OCI-LY1 (cell line): ENCODE measurements at regions not wholly inside any gene's neighbourhood (a gene's known extent, or its start where the extent isn't known, plus 50 kb on each side); places are given as distances from the start of the nearest gene placed in this dataset.

Experiments
- H2AFZ ChIP-seq: fragments of 200-600 bp; sonication (generic), shearing (Covaris generic); 2 replicates; pipeline ENCODE4 v1.6.0; 2014; ENCODE audit warnings: antibody characterized with exemption, mild to moderate bottlenecking, low read length
- H3F3A ChIP-seq: fragments of 200-600 bp; sonication (generic), shearing (Covaris generic); 2 replicates; pipeline ENCODE4 v1.6.0; 2014; ENCODE audit warnings: mild to moderate bottlenecking, antibody characterized with exemption, low read length, moderate library complexity; ENCODE audit not compliant: insufficient read depth
- H3K27ac ChIP-seq: fragments of 200-600 bp; sonication (generic); 2 replicates; pipeline ENCODE4 v1.5.1; 2014; ENCODE audit warnings: low read length, mixed run types, mild to moderate bottlenecking, low read depth; ENCODE audit not compliant: poor library complexity, severe bottlenecking
- H3K27me3 ChIP-seq: fragments of 200-600 bp; sonication (generic); 2 replicates; pipeline ENCODE4 v1.6.0; 2014; ENCODE audit warnings: antibody characterized with exemption, mild to moderate bottlenecking, low read length, moderate library complexity; ENCODE audit not compliant: insufficient read depth
- H3K36me3 ChIP-seq: fragments of 200-600 bp; sonication (generic); 2 replicates; pipeline ENCODE4 v1.6.1; 2014; ENCODE audit warnings: mild to moderate bottlenecking, antibody characterized with exemption, low read length, moderate library complexity, mixed read lengths; ENCODE audit not compliant: insufficient read depth
- H3K4me1 ChIP-seq: fragments of 200-600 bp; sonication (generic); 2 replicates; pipeline ENCODE4 v1.5.1; 2014; ENCODE audit warnings: mild to moderate bottlenecking, low read length, moderate library complexity; ENCODE audit not compliant: insufficient read depth, severe bottlenecking
- H3K4me2 ChIP-seq: fragments of 200-600 bp; sonication (generic), shearing (Covaris generic); 2 replicates; pipeline ENCODE4 v1.6.1; 2014; ENCODE audit warnings: low read length
- H3K4me3 ChIP-seq: fragments of 200-600 bp; sonication (generic); 2 replicates; pipeline ENCODE4 v1.5.1; 2014; ENCODE audit warnings: low read length, low read depth, mild to moderate bottlenecking, mixed read lengths; ENCODE audit not compliant: poor library complexity, severe bottlenecking
- H3K79me2 ChIP-seq: fragments of 200-600 bp; shearing (Covaris generic); 2 replicates; pipeline ENCODE4 v1.6.1; 2016; ENCODE audit warnings: mixed run types, low read length, mixed read lengths; ENCODE audit not compliant: insufficient read depth
- H3K9ac ChIP-seq: fragments of 200-600 bp; sonication (generic), shearing (Covaris generic); 2 replicates; pipeline ENCODE4 v1.6.1; 2014; ENCODE audit warnings: mild to moderate bottlenecking, low read length, mixed read lengths
- H3K9me2 ChIP-seq: fragments of 200-600 bp; sonication (generic), shearing (Covaris generic); 2 replicates; pipeline ENCODE4 v1.6.1; 2014; ENCODE audit warnings: low read depth, mild to moderate bottlenecking, low read length, mixed read lengths
- H3K9me3 ChIP-seq: fragments of 200-600 bp; shearing (Covaris generic); 2 replicates; pipeline ENCODE4 v1.6.1; 2014; ENCODE audit warnings: low read length, mixed read lengths
- H4K20me1 ChIP-seq: fragments of 200-600 bp; sonication (generic), shearing (Covaris generic); 2 replicates; pipeline ENCODE4 v1.6.0; 2016; ENCODE audit warnings: mild to moderate bottlenecking, low read length; ENCODE audit not compliant: insufficient read depth
- EZH2 ChIP-seq: fragments of 200-600 bp; sonication (generic), shearing (Covaris generic); IDR thresholded peaks from 2 replicates; pipeline ENCODE4 v1.8.0; 2017; ENCODE audit warnings: borderline replicate concordance, mixed run types, mild to moderate bottlenecking, antibody characterized with exemption, low read length, moderate library complexity, mixed read lengths
- TF ChIP-seq, protein P1 (sequence below): fragments of 200-600 bp; sonication (generic), shearing (Covaris generic); IDR thresholded peaks from 2 replicates; pipeline ENCODE4 v1.5.1; 2017; ENCODE audit warnings: mild to moderate bottlenecking, antibody characterized with exemption, low read length, moderate library complexity, mixed read lengths

DNA sequence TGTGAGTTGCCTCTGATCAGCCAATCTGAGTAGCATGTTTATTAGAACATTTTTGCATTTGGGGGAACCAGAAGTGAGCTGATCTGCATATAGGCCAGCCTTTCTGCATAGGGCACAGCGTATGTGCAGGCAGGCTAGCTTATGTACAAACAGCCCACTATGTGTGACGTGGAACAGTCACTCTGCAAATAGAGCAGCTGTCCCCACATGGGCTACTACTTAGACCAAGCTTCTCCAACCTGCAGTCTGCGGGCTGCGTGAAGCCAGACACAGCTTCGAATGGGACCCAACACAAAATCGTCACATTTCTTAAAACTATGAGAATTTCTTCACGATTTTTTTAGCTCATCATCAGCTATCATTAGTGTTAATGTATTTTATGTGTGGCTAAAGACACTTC is 134.1 kb upstream of the FAM20C start:
- Histone ChIP-seq H3K4me1 (no peaks in the 10 kb centered on the region), H3K4me2 (no peak overlapping the region)
- TF ChIP-seq, protein P1, sequence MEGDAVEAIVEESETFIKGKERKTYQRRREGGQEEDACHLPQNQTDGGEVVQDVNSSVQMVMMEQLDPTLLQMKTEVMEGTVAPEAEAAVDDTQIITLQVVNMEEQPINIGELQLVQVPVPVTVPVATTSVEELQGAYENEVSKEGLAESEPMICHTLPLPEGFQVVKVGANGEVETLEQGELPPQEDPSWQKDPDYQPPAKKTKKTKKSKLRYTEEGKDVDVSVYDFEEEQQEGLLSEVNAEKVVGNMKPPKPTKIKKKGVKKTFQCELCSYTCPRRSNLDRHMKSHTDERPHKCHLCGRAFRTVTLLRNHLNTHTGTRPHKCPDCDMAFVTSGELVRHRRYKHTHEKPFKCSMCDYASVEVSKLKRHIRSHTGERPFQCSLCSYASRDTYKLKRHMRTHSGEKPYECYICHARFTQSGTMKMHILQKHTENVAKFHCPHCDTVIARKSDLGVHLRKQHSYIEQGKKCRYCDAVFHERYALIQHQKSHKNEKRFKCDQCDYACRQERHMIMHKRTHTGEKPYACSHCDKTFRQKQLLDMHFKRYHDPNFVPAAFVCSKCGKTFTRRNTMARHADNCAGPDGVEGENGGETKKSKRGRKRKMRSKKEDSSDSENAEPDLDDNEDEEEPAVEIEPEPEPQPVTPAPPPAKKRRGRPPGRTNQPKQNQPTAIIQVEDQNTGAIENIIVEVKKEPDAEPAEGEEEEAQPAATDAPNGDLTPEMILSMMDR, result no peak
- no peak for TF ChIP-seq EZH2

DNA sequence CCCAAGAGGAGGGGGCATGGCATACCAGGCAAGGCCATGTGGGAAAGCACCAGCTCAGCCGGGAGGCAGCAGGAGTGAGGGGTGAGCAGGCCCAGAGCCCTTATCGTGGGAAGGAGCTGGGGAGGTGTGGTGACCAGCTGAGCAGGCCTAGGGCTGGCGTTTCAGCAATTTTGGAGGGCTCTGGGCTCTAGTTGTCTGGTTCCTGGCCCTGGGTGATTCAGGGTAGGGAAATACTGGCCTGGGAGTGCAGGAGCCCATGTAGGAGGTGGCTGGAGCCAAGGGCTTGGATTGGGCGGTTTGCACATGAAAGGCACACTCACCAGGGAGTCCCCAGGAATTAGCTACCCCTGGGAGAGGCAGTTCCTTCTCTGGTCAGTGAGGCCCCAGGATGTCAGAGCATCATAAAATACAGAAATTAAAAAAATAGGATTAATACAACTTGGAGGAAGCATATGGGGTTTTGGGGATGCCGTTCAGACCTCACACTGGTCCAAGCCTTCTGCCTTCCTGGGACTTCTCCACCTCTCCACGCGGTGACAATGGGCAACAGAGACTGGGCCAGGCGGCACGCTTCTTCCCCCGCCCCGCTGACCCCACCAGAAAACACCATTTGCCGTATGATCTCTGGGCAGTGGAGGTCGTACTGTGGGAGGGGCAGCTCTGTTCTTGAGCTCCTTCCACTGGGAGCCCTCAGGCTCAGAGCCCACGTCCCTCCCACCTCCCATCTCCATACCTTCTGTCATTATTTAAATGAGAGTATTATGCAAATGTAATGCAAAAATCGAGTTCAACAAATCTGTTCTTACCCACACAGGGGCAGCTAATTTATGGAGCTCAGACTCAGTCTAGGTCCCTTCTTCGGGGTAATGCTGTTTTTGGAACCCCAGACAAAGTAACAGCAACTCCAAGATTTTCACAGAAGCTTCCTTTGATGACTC is 133.0 kb upstream of the FAM20C start:
- Histone ChIP-seq H3K9ac (no peak overlapping the region), H3K9me2 (no peaks in the 10 kb centered on the region), H3K27ac (no peak overlapping the region), H2AFZ (no peak overlapping the region), H3K4me3 (no peak overlapping the region), H3K9me3 (no peaks in the 10 kb centered on the region), H3K4me1 (no peaks in the 10 kb centered on the region), H3K27me3 (no peaks in the 10 kb centered on the region), H3K36me3 (no peaks in the 10 kb centered on the region), H3K79me2 (no peaks in the 10 kb centered on the region), H3K4me2 (no peak overlapping the region), H4K20me1 (no peaks in the 10 kb centered on the region), H3F3A (no peaks in the 10 kb centered on the region)
- no peak for TF ChIP-seq EZH2
- TF ChIP-seq, protein P1, result no peak

More for the DNA sequence above, 134.1 kb upstream of the FAM20C start:
- H3K79me2 ChIP-seq, result no peaks in the 10 kb centered on the region
- H3K9me2 ChIP-seq, result no peaks in the 10 kb centered on the region
- H4K20me1 ChIP-seq, result no peaks in the 10 kb centered on the region
- H3K36me3 ChIP-seq, result no peaks in the 10 kb centered on the region
- H3K9ac ChIP-seq, result no peak overlapping the region
- H3F3A ChIP-seq, result no peaks in the 10 kb centered on the region
- H2AFZ ChIP-seq, result no peak overlapping the region
- H3K27me3 ChIP-seq, result no peaks in the 10 kb centered on the region
- H3K4me3 ChIP-seq, result no peak overlapping the region
- no peak overlapping the region for H3K27ac ChIP-seq
- no peaks in the 10 kb centered on the region for H3K9me3 ChIP-seq

DNA sequence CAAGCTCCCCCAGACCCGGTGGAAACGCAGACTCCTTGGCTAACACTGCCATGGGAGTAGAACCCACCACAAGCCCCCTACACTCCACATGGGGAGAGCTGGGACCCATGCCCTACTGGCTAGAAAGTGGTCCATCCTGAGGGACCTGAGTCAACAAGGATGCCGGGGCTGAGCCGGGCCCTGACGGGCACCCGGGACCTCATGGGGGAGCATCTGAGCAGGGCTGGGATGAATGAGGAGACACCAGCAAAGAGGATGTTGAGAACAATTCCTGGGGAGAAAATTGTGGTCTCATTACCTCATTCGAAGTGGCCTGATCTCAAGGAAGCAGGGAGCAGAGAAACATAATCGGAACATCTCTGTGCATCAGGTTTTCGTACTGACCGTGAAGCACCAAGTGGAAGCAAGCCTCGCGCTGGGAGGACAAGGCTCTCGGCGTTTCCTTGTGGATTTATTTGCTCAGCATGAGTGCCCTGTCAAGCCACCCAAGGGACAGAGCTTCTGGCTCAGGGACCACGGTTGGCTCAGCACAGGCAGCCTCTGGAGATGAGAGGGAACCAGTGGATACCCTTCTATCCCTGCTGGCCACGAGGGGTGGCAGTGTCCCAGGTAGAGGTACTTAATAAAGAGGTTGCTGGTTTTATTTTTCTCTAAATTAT is 132.2 kb upstream of the FAM20C start:
- Histone ChIP-seq H4K20me1 (no peaks in the 10 kb centered on the region), H2AFZ (no peak overlapping the region), H3K36me3 (no peaks in the 10 kb centered on the region), H3K27me3 (no peaks in the 10 kb centered on the region), H3K4me1 (no peaks in the 10 kb centered on the region), H3K9me2 (no peaks in the 10 kb centered on the region), H3K4me3 (no peak overlapping the region), H3F3A (no peaks in the 10 kb centered on the region), H3K27ac (no peak overlapping the region), H3K9me3 (no peaks in the 10 kb centered on the region), H3K4me2 (no peak overlapping the region), H3K9ac (no peak overlapping the region), H3K79me2 (no peaks in the 10 kb centered on the region)
- TF ChIP-seq, protein P1, result no peak
- TF ChIP-seq EZH2, result no peak
